Stimulated activated CD8-positive, alpha-beta memory T cell treated with anti-CD3 and anti-CD28 coated beads, Interleukin-4, amount 100 ng/mL, for 1 hour (primary cell): ENCODE measurements at regions not wholly inside any gene's neighbourhood (a gene's known extent, or its start where the extent isn't known, plus 50 kb on each side); places are given as distances from the start of the nearest gene placed in this dataset.

Experiments used
- DNase-seq, 2 donors: peaks; one replicate each; pipeline ENCODE4 v3.0.0-alpha.2; 2020; ENCODE audit warnings: low read depth in 2 of 2, low spot score in 1 of 2

DNA sequence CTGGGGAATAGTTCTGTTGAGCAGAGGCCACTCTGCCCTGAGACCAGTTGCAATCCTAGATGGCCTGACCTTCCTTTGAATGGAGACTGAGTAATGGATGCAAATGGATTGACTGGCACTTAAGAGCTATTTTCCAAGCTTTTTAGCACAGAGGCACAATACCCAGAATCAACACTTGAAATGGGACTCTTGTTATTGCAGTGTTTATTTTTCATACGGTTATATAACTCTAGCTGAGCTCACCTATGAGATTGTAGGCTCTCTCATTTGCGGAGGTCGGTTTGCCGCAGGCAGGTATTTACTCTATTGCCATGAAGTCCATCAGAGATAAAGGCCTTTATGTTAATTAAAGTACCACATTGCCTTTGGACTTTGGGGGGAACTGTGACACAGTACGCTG is 422.3 kb upstream of the CELF4 start:
- no peak for DNase-seq

DNA sequence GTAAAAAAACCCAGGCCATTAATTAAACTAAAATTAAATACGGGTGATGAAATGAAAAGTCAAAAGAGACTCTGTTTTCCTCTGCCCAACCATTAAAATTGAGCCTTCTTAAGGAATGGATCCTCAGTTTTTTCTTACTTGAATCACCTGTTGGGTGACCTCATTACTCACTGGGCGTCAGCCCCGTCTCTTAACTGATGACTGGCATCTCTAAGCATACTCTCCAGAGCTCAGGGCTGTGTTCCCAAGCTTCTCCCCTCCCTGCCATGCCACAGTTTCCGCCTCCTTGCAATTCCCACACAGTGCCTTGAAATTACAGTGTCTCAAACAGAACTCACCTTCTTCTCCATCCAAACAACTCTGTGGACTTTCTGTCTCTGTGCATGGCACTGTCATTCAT is 421.1 kb upstream of the CELF4 start:
- DNase-seq = no peak

DNA sequence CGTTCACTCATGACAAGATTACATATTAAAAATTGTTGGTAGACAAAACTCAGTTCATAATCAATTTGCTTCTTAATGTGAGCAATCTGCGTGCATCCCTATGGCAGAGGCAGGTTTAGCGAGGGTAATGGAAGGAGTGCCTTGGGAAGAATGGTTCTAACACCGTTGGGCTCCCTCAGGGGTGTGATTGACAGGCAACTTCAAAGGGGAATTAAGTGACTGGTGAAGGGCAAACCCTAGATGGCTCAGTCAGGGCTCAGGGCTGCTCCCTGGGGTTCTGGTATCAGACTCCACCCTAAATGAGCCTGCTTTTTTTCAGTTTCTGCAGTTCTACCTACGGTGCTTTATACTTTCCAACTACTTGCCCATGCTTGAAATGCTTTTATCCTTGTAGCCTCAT is 419.5 kb upstream of the CELF4 start:
- DNase-seq = no peak

DNA sequence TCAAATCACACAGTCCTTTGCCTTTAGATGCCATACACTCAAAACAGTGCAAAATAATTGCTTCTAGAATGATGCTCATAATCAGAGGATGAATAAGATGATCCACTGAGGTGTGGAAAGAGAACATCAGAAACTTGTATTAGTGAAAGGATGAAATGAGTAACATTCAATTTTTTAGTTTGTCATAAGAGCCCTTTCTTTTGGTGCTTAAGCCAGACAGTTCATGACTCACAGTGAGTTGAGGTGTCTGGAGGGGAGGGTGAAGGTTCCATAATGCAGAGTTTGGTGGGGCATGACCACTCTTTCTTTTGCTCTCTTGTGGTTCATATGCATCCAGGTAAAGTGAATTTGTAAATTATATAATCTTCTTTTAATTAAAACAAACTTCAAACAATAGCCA is 415.0 kb upstream of the CELF4 start:
- no peak for DNase-seq

DNA sequence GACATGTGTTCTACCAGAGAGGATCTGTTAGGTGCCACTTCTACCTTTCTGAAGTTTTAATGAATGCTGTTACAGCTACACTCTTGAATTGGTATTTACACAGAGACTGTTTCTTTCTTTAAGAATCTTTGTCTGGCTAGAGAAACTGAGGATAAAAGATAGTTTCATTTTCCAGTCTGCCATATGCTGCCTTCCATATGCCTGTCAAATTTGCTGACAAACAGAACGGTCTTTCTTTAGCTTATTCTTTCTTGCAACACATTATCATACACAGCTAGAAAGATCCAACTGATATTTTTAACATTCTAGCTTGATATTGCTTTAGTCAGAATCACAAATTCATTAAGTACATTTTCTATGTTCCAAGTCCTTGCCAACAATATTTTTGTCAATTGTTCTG is 409.8 kb upstream of the CELF4 start:
- DNase-seq = no peak

DNA sequence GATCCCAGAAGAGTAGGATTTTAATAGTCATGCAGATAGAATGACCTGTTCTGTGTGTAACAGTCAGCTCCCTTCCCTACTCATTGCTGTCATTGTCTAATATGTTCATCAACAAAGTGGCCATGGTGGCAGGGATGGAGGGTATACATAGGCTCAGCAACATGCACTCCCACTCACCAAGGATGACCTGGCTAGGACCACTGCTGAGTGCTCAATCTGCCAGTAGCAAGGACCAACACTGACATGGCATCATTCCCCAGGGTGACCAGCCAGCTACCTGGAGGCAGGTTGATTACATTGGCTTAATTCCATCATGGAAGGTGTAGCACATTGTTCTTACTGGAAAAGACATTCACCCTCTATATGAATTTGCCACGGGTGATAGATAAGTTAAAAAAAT is 401.7 kb upstream of the CELF4 start:
- no peak for DNase-seq

DNA sequence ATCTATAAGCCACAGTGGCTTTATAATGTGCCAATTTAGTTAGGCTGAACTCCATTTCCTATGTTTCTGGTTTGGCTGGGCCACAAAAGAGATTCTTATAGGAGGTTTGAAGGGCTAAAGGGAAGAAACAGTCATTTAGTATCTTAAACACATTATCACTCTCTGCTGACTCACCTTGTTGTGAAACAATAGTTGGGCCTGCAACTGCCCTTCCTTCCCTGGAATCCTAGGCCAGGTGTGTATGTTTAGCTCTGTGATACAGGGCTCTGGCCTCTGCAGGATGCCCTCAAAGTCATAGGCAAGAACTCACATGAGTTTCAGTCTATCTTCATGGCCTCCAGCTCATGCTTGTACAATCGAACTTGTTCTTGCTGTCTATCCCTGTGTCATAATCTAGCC is 400.0 kb upstream of the CELF4 start:
- no peak for DNase-seq

DNA sequence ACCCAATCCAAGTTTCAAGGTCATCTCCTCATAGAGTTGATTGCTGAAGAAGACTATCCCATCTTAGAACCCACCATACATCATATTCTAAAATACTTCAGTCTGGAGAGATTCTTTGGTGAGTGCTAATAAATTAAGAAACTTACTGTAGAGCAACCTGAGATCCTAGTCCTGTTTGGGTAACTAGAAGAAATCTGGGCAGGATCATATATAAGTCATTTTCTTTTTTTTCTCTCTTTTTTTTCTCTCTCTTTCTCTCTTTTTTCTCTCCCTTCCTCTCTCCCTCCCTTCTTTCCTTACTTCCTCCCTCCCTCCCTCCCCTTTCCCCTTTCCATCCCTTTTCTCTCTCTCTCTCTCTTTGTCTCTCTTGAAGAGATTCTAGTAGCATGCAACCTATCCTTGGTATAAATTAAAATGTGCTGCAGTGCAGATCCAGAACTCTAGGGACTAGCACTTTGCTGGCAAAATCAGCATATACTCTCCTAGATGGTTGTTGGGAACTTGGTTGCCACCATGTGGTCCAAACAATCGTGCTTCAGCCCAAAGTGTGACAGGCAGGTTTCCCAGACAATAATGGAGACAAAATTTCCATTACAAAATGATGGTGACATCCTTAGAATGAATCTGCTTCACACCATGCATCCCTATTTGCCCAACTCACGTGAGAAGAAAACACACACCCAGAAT is 399.4 kb upstream of the CELF4 start:
- no peak for DNase-seq

DNA sequence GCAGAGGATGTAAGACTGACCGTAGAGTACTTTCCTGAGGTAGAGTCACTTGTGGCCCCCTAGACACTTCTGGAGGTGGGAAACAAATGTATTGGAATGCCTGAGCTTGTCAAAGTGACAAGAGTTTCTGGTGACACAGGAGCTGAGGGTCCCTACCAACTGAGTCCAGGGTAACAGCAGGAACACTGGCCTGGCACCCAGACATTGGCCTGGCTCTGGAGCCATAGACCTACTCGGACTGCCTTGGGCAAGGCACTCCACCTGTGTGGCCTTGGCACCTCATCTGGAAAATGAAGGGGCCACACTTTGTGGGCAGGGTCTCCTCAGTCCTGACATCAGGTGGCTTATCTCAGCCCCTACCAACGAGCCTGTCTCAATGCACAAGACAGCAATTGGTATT is 398.2 kb upstream of the CELF4 start:
- DNase-seq = no peak

DNA sequence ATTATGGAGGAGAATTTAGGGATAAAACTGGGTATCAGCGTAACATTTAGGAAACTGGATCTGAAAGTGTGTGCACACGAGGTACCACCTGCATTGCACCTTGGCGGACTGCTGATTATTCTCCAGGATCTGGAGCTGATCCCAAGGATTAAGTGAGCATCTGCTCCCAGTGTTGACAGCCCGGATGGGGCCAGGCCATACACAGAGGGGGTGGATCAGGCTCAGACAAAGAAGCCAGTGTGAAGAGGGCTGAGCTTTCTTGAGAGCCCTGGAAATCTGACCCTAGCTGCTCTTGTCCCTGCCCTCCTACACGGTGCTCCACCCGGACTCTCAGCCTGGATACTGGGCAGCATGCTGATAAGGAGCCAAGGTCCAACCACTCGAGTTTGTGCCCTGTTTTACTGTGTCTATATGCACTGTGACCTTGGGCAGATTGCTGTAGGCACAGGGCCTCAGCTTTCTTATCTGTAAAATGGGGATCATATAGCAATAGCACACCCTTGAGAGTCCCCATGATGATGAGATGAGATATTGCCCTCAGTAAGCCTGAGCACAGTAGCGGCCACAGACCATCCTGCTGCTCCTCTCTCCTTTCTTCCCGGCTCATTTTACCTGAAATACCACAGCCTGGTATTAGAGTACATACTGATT is 396.8 kb upstream of the CELF4 start:
- no peak for DNase-seq

DNA sequence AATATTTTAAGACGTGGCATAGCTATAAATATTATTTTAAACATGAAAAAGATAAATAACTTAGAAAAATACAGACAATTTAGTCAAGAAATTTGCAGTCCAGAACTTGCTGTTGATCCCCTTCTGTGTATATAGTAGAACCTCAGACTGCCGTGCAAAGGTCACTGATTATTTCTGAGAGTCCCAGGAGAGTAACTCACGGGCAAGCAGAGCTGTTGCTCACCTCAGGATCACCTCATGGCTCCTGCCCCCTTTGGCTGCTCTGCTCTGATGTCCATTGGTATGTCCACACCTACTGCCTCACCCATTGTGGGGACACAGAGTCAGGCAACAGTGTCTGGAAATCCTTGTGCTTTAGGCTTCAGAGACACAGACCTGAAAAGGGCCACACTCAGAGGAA is 392.9 kb upstream of the CELF4 start:
- DNase-seq = no peak

DNA sequence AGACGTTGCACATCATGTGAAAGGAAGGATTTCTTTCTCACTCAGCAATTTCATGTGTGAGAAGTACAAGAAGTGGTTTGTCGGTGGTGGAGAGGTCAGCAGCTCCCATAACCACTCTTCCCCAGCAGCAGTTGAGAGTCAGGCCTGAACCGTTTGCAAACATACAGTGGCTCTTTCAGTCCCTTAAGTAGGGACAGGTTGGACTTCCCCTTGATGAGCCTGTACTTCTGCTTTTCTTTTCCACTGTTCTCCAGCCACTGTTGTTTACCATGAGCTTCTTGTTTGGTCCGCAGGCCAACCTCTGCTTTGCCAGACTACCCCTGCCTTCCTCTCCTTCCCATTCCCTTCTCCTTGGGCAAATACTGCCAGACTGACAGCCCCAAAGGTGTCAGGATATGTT is 391.3 kb upstream of the CELF4 start:
- DNase-seq = no peak

DNA sequence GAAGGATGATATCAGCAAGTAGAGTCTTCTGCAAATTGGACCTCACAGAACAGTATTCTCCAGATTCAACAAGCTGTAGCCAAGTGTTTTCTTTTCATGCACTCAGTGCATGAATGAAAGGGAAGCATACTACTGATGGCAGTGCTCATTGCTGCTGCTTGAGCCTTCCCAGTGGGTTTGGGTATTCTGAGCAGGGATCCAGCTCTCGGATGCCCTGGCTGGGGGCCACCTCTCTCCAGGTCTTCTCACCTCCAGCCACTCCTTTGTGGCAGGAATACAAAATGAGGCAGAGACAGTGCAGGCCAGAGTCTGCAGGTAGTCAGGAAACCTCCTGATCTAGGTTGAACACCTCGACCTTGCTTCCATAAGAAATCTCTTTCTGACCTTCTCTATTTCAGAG is 390.4 kb upstream of the CELF4 start:
- no peak for DNase-seq

DNA sequence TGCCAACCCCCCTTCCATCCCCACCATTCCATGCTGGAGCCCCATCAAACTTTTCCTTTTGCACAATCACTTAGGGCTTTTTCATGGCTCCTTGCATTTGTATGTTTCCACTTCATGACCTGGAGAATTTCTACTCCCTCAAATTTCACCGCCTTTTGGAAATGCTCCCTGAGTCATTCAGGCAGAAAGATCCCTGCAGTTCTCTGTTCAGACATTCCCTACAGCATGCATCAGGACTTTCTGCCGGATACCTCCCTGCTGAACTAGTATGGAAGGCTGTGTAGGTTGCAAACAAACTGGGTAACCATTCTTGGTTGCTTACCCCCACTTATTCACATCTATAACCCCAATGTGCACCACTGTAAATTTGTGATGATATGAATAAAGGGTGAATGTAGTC is 389.6 kb upstream of the CELF4 start:
- no peak for DNase-seq

DNA sequence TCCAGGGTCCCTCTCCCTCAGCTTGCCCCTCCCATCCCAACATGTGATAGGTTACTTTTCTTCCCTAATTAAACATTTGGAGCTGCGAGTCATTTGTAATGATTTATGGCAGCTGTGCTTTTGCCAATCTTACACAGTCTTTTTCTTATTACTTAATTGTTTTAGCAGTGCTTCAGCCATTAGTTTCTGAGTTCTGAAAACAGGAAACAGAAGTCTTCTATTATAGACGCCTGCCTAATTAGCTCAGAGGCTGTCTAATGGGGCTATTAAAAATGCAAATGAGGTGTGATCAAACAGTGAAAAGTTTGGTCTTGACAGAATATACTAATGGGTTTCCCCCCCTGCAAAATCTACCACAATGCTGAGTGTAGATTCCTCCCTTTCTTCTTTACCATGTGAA is 388.3 kb upstream of the CELF4 start:
- no peak for DNase-seq

DNA sequence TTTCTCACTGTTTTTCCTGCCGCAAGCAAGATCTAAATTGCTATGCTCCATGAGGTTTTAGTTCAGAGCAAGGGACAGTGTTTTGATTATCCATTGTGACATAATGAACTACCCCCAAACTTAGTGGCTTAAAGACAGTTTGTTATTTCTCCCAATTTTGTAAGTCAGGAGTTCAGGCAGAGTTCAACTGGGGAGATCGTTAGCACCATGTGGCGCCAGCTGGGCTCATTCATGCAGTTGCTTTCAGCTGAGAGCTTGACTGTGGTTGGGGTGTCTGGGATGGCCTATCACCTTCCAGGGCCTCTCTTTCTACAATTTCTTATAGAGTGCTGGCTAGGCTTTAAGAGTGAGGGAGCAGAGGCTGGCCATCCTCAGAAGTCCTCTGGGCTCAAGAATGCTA is 382.9 kb upstream of the CELF4 start:
- DNase-seq = no peak

DNA sequence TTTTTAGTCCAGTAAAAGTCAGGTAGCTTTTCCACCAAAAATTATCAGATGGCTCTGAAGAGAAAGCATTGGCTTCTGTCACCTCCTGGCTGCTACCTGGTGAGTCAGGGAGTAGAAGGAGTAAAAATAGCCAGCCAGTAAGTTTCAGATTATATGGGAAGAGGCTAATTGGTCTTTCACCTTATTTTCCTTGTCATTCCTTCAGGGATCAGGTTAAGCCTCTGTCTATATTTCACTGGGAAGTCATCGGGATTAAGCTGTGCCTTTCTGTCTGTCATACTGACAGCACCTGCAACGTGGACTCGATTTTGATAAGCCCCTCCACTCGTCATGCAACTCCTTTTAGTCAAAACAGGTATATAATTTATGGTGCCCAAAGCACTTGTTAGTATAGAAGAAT is 380.7 kb upstream of the CELF4 start:
- DNase-seq = no peak

DNA sequence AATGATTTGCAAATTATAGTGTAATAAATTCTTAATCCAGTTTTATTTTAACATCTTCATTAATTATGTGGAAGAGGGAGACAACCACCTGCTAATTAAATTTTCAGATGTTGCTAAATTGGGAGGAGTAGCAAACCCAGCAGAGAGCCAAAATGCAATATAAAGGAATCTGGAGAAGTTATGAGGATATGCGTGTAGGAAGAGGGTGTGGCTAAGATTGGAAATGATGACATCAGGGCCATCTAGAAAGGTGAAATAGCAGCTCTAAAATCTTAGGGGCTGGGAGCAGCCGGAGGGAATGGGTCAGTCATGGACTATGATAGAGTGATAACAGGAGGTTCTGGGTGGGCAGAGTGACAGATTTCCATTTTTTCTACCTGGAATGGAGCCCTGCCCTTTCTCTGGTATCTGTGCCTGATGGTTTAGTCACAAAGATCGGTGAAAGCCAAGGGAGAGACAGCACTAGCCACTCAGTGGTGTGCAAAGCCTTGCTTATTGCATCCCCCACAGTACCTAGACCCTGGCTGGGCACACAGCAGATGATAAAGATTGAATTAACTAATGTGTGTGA is 379.2 kb upstream of the CELF4 start:
- DNase-seq = no peak

DNA sequence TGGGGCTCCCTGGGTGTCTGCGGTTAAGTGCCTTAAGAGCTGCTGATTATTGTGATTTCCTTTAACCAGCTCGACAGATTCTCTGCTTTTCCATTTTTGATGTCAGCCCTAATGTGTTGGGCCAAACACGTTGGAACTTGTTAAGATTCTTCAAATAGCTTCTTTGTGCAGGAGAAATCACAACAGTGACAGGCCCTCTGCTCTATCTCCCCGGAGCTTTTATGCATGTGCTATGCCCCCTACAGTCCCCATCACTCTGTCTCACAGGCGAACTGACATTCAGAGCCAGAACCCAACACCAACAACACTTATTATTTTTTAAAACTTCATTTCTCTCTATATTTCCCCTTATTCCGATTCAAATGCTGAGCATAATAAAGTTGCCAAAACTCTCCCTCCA is 371.7 kb upstream of the CELF4 start:
- no peak for DNase-seq

DNA sequence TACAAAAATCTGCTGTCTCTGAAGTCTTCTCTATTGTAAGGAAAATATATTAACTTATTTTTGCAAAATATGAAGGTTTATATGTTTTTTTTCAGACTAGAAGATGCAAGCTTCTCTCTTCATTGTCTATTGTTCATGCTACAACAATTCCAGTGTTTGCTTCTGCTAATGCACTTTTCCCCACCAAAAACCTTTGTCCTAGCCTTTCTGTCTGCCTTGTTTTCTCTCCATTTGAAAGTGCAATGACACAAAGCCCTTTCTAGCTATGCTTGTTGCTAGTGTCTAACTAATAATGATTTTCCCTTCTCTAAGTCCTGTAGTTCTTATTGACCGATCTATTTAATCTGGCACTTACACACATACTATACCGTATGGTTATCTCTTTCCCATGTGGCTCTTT is 369.5 kb upstream of the CELF4 start:
- no peak for DNase-seq

DNA sequence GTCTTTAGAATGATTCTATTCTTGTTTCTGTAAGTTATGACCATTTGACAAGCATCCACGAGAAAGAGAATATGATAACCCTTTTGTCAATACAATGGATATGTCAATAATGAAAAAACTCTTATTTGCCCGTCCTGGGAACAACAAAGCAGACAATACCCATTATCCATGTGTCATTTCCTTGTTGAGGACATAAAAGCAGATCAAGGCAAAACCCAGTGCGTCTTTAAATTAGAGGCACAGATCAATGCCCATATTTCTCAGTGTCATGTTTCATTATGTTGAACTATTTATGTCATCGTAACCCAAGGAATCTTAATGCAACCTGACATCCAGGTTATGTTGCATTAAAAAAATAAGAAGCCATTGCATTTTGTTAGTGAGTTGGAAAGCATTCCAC is 365.0 kb upstream of the CELF4 start:
- DNase-seq = no peak

DNA sequence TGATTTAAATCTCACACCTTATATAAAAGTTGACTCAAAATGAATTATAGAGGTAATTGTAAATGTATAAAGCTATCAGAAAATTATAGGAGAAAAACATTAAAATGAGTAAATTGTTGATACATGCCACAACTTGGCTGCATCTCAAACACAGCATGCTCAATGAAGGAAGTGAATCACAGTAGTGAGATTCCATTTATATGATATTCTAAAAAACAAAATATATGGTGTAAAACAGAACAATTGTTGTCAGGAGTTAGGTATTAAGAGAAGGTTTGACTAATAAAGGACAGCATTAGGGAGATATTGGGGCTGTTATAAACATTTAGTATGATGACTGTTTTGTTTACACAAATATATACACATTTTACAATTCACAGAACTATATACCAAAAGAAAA is 356.6 kb upstream of the CELF4 start:
- no peak for DNase-seq

DNA sequence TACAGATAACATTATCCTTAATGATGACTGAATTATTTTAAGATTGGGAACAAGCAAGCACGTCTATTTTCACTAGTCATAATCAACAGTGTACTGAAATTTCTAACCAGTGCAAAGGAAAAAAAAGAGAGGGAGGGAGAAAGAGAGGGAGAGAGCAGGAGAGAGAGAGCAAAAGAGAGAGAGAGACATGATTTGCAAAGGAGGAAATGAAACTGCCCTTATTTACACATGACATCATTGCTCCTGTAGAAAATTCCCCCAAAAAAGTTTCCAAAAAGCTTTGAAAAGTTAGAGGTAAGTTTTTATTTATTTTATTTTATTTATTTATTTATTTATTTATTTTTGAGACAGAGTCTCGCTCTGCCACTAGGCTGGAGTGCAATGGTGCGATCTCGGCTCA is 355.3 kb upstream of the CELF4 start:
- no peak for DNase-seq
